Keratinocyte (primary cell): ENCODE measurements at regions not wholly inside any gene's neighbourhood (a gene's known extent, or its start where the extent isn't known, plus 50 kb on each side); places are given as distances from the start of the nearest gene placed in this dataset.

Experiments
- DNase-seq: peaks from one replicate; pipeline ENCODE4 v3.0.0-alpha.2; 2011; ENCODE audit warnings: low read depth, missing footprints, low spot score
- FAIRE-seq: peaks from 2 replicates; lab custom pipeline; 2011; peaks lifted over from hg19 to GRCh38; lab: Jason Lieb, UNC
- H2AFZ ChIP-seq: 2 replicates; pipeline ENCODE4 v1.6.0; 2012; ENCODE audit warnings: low read length, control low read depth, inconsistent platforms; ENCODE audit not compliant: control insufficient read depth
- H3K27ac ChIP-seq: 2 replicates; pipeline ENCODE4 v1.5.1; 2011; ENCODE audit warnings: low read length; ENCODE audit not compliant: control insufficient read depth, insufficient read depth
- H3K27me3 ChIP-seq: 3 replicates; pipeline ENCODE4 v1.6.0; 2011; ENCODE audit warnings: low read length; ENCODE audit not compliant: control insufficient read depth, insufficient read depth; ENCODE audit errors: extremely low read depth
- H3K36me3 ChIP-seq, 2 experiments: 2 replicates in 1 of 2; 3 replicates in 1 of 2; pipeline ENCODE4 v1.5.1; 2011; ENCODE audit warnings: low read length in 2 of 2, mild to moderate bottlenecking in 1 of 2; ENCODE audit not compliant: control insufficient read depth in 2 of 2, insufficient read depth in 2 of 2; ENCODE audit errors: extremely low read depth in 1 of 2
- H3K4me1 ChIP-seq: 3 replicates; pipeline ENCODE4 v1.5.1; 2011; ENCODE audit warnings: low read length; ENCODE audit not compliant: control insufficient read depth, insufficient read depth; ENCODE audit errors: extremely low read depth
- H3K4me2 ChIP-seq: 3 replicates; pipeline ENCODE4 v1.6.0; 2011; ENCODE audit warnings: low read depth, low read length; ENCODE audit not compliant: control insufficient read depth, insufficient read depth; ENCODE audit errors: extremely low read depth
- H3K4me3 ChIP-seq, 3 experiments: fragments of 200-600 bp in 1 of 3; sonication (generic) in 1 of 3; 2 replicates in 2 of 3; 3 replicates in 1 of 3; pipeline ENCODE4 v1.5.1; 2011 to 2016; ENCODE audit warnings: low read length in 3 of 3, mild to moderate bottlenecking in 3 of 3, control low read depth in 2 of 3, inconsistent platforms in 1 of 3, low read depth in 1 of 3, mixed read lengths in 1 of 3, mixed run types in 1 of 3, moderate library complexity in 1 of 3; ENCODE audit not compliant: control insufficient read depth in 2 of 3, insufficient read depth in 2 of 3; ENCODE audit errors: extremely low read depth in 1 of 3
- H3K79me2 ChIP-seq: 2 replicates; pipeline ENCODE4 v1.6.0; 2012; ENCODE audit warnings: low read length; ENCODE audit not compliant: control insufficient read depth, insufficient read depth
- H3K9ac ChIP-seq: 3 replicates; pipeline ENCODE4 v1.6.0; 2011; ENCODE audit warnings: low read length; ENCODE audit not compliant: control insufficient read depth, insufficient read depth; ENCODE audit errors: extremely low read depth
- H3K9me1 ChIP-seq: 3 replicates; pipeline ENCODE4 v1.6.0; 2011; ENCODE audit warnings: low read length; ENCODE audit not compliant: control insufficient read depth, insufficient read depth; ENCODE audit errors: extremely low read depth
- H3K9me3 ChIP-seq: 2 replicates; pipeline ENCODE4 v1.5.1; 2012; ENCODE audit warnings: low read depth, low read length; ENCODE audit not compliant: control insufficient read depth
- H4K20me1 ChIP-seq: 3 replicates; pipeline ENCODE4 v1.6.0; 2011; ENCODE audit warnings: low read length; ENCODE audit not compliant: control insufficient read depth, insufficient read depth; ENCODE audit errors: extremely low read depth
- CTCF ChIP-seq, 3 experiments: IDR thresholded peaks in 1 of 3; conservative IDR thresholded peaks in 1 of 3; optimal IDR thresholded peaks in 1 of 3; 2 replicates in 2 of 3; 3 replicates in 1 of 3; pipeline versions ENCODE3 to v1.5.1; 2011; ENCODE audit warnings: low read length in 3 of 3, mild to moderate bottlenecking in 3 of 3, moderate library complexity in 2 of 3, control low read depth in 1 of 3, inconsistent platforms in 1 of 3; ENCODE audit not compliant: insufficient read depth in 2 of 3; ENCODE audit errors: extremely low read depth in 1 of 3
- EZH2 ChIP-seq: IDR thresholded peaks from one replicate; pipeline ENCODE4 v1.6.1; 2012; ENCODE audit warnings: inconsistent platforms, mild to moderate bottlenecking, low read length, moderate library complexity
- dilution Hi-C: fragments of 300-500 bp; cut with MboI; formaldehyde crosslinking; loops from one replicate; pipeline ENCODE4 v1.7.0; 2020; ENCODE audit warnings: low sequenced_read_pairs; ENCODE audit not compliant: extremely low pct_ligation_motif_present

- dilution Hi-C loops = no loop called here
- Histone ChIP-seq H4K20me1 (no peaks in the 10 kb centered on the region), H3K27ac (no peak overlapping the region), H3K4me1 (peaks cover 4% of the 10 kb centered on the region), H3K27me3 (no peaks in the 10 kb centered on the region), H3K9me1 (no peaks in the 10 kb centered on the region), H3K36me3 (no peaks in the 10 kb centered on the region), H3K79me2 (no peaks in the 10 kb centered on the region), H3K9ac (no peak overlapping the region), H3K4me2 (no peak overlapping the region), H3K4me3 (no peak overlapping the region), H2AFZ (no peak overlapping the region), H3K9me3 (no peaks in the 10 kb centered on the region)
- FAIRE-seq = no peak
- TF ChIP-seq EZH2 (no peak), CTCF (optimal IDR thresholded peaks at IDR 0.05 in 1 of 3, IDR thresholded peaks at IDR 0.05 in 1 of 3, conservative IDR thresholded peaks at IDR 0.05 in 1 of 3; ENCODE audit: extremely low read depth in 1 of 3, insufficient read depth in 2 of 3, low read length in 3 of 3) (no peak)
- no peak for DNase-seq
These were observed 93.6 kb upstream of the NEDD9 start for GRCh38 chr6:11326116-11326515.

DNA sequence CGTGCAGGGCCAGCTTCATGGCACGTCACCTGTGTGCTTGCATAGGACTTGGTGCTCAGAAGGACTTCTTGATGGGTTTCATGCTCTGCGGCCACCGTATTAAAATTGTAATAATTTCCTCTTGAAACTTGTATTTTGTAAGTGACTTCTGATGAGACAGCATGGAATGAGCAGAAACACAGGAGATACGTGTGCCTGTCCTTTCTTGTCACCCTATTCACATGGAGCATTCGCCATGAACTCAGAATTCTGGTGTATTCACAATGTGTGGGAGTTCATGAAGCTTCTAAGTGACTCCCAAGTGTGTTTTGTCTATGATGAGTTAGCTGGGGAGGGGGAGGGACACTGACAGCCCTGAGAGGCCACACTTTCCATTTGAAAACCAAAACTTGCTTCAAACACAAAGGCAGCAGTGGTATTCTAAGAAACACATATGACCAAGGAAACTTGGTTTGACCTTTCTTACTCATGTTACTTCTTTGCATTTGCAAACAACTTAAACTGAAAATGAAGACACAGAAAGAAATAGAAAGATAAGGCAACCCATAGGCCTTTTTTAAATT lies 92.1 kb upstream of the NEDD9 start:
- Histone ChIP-seq H2AFZ (no peak overlapping the region), H3K27me3 (no peaks in the 10 kb centered on the region), H3K79me2 (no peaks in the 10 kb centered on the region), H3K36me3 (no peaks in the 10 kb centered on the region), H4K20me1 (no peaks in the 10 kb centered on the region), H3K27ac (no peak overlapping the region), H3K9ac (no peak overlapping the region), H3K4me1 (peaks cover 4% of the 10 kb centered on the region), H3K4me3 (no peak overlapping the region), H3K9me1 (no peaks in the 10 kb centered on the region), H3K9me3 (no peaks in the 10 kb centered on the region), H3K4me2 (no peak overlapping the region)
- TF ChIP-seq CTCF (optimal IDR thresholded peaks at IDR 0.05 in 1 of 3, IDR thresholded peaks at IDR 0.05 in 1 of 3, conservative IDR thresholded peaks at IDR 0.05 in 1 of 3; ENCODE audit: extremely low read depth in 1 of 3, insufficient read depth in 2 of 3, low read length in 3 of 3) = no peak
- no peak for TF ChIP-seq EZH2
- dilution Hi-C loops = no loop called here
- FAIRE-seq = no peak
- no peak for DNase-seq
